ENCODE measurements at regions not wholly inside any gene's neighbourhood (a gene's known extent, or its start where the extent isn't known, plus 50 kb on each side); places are given as distances from the start of the nearest gene placed in this dataset.

DNA sequence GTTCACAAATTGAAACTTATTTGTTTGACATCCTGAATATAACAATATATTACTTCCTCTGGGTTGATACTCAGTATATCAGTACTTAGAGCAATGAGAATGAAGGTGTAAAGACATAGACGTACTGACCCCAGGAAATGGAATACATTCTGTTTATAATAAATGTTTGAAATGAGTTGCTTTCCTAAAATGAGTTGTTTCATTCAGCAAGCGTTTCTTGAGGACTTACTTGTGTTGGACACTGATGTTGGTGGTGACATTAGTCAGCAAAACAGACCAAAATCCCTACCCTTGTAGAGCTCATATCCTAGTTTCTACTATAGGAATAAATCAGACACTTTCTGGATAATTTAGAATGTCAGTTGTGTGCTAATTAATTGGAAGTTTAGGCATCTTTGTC is 184.3 kb downstream of the ZDHHC21 start:
- H3K4me1 ChIP-seq, result no peaks in the 10 kb centered on the region
- no peak overlapping the region for H3K27ac ChIP-seq
- DNase-seq (no peak), ATAC-seq (no peak)
- no peaks in the 10 kb centered on the region for H3K9me3 ChIP-seq
- in situ Hi-C loops (cut with MboI; ENCODE audit: low sequenced_read_pairs in 4 of 4) (no loop called here), intact Hi-C loops (cut with DNase I; ENCODE audit: low total_unique reads) (no loop called here)
- H3K4me3 ChIP-seq, result no peak overlapping the region
- H3K27me3 ChIP-seq, result peaks cover 0 to 3% (median 0%) of the 10 kb centered on the region in 3 donors
- H3K36me3 ChIP-seq, result no peaks in the 10 kb centered on the region
- no peak for TF ChIP-seq POLR2A (IDR thresholded peaks at IDR 0.05)
- TF ChIP-seq, protein P1, sequence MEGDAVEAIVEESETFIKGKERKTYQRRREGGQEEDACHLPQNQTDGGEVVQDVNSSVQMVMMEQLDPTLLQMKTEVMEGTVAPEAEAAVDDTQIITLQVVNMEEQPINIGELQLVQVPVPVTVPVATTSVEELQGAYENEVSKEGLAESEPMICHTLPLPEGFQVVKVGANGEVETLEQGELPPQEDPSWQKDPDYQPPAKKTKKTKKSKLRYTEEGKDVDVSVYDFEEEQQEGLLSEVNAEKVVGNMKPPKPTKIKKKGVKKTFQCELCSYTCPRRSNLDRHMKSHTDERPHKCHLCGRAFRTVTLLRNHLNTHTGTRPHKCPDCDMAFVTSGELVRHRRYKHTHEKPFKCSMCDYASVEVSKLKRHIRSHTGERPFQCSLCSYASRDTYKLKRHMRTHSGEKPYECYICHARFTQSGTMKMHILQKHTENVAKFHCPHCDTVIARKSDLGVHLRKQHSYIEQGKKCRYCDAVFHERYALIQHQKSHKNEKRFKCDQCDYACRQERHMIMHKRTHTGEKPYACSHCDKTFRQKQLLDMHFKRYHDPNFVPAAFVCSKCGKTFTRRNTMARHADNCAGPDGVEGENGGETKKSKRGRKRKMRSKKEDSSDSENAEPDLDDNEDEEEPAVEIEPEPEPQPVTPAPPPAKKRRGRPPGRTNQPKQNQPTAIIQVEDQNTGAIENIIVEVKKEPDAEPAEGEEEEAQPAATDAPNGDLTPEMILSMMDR (IDR thresholded peaks at IDR 0.05 in 4 of 5, conservative IDR thresholded peaks at IDR 0.05 in 1 of 5), result no peak

DNA sequence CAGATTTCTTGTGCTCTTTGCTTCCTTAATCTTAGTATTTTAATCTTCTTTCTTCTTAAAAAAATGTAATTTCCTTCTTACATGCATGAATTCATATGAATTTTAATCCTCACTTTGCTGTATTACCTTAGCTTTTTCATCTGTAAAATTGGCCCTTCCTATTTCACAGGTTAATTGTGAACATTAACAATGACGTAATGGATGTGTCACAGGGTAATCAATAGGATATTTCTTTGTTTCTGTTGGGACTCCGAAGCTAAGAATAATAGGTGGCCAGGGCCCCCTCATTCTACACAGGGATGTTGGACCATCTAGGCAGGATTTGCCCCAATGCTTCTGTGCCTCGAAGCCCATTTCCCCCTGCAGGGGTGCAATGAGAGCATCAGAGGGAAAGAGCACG is 187.4 kb upstream of the NFIB start:
- TF ChIP-seq, protein P1 (IDR thresholded peaks at IDR 0.05 in 4 of 5, conservative IDR thresholded peaks at IDR 0.05 in 1 of 5), result no peak
- TF ChIP-seq POLR2A (IDR thresholded peaks at IDR 0.05), result no peak
- no peaks in the 10 kb centered on the region for H3K36me3 ChIP-seq
- H3K9me3 ChIP-seq, result no peaks in the 10 kb centered on the region
- in situ Hi-C loops (cut with MboI; ENCODE audit: low sequenced_read_pairs in 4 of 4), result no loop called here
- ATAC-seq, result no peak
- H3K4me1 ChIP-seq, result no peaks in the 10 kb centered on the region
- H3K4me3 ChIP-seq, result no peak overlapping the region
- DNase-seq, result no peak
- peaks cover 0 to under 1% (median 0%) of the 10 kb centered on the region in 3 donors for H3K27me3 ChIP-seq
- no peak overlapping the region for H3K27ac ChIP-seq
- intact Hi-C loops (cut with DNase I; ENCODE audit: low total_unique reads), result no loop called here

DNA sequence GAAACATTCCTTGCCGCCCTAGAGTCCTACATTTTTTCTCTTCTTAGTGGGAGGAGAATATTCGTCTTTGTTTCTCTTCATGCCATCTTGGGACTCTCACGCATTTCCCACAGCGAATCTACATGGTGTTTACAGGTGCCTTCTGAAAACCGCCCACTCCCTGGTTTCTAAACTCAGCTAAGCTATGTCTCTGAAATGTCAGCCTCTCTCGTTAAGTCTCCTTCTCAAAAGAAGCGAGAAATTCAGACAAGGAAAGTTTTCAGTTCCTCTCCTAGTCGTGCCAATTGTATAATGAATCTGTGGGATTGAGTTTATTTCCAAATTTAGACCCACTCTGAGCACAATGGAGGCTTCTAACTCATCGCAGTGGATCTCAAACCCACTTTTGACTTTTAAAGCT is 186.8 kb upstream of the NFIB start:
- H3K4me3 ChIP-seq, result no peak overlapping the region
- ATAC-seq, result no peak
- H3K27me3 ChIP-seq, result no peaks in the 10 kb centered on the region
- no peak for DNase-seq
- H3K9me3 ChIP-seq, result no peaks in the 10 kb centered on the region
- H3K36me3 ChIP-seq, result no peaks in the 10 kb centered on the region
- intact Hi-C loops (cut with DNase I; ENCODE audit: low total_unique reads) (no loop called here), in situ Hi-C loops (cut with MboI; ENCODE audit: low sequenced_read_pairs in 4 of 4) (no loop called here)
- no peak for TF ChIP-seq POLR2A (IDR thresholded peaks at IDR 0.05)
- TF ChIP-seq, protein P1 (IDR thresholded peaks at IDR 0.05 in 4 of 5, conservative IDR thresholded peaks at IDR 0.05 in 1 of 5), result no peak
- H3K27ac ChIP-seq, result no peak overlapping the region
- no peaks in the 10 kb centered on the region for H3K4me1 ChIP-seq

DNA sequence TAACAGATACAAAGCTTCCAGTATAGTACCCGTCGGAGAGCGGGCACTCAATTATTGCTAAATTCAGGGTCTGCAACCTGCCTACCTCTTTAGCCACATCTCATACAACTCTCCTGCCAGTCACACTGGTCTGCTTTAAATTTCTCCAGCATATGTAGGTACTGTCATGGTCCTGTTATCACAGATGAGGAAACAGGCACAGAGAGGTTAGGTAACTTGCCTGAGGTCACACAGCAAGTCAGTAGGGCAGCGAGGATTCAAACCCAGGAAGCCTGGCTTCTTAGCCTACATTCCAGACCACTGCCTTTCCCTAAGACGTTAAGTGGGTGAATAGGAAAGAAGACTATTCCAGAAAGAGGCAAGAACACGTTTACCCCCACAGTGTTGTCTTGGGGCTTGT is 186.0 kb upstream of the NFIB start:
- no peak overlapping the region for H3K4me3 ChIP-seq
- intact Hi-C loops (cut with DNase I; ENCODE audit: low total_unique reads) (no loop called here), in situ Hi-C loops (cut with MboI; ENCODE audit: low sequenced_read_pairs in 4 of 4) (no loop called here)
- no peaks in the 10 kb centered on the region for H3K36me3 ChIP-seq
- no peaks in the 10 kb centered on the region for H3K4me1 ChIP-seq
- no peak overlapping the region for H3K27ac ChIP-seq
- TF ChIP-seq POLR2A (IDR thresholded peaks at IDR 0.05), result no peak
- TF ChIP-seq, protein P1 (IDR thresholded peaks at IDR 0.05 in 4 of 5, conservative IDR thresholded peaks at IDR 0.05 in 1 of 5), result no peak
- no peak for DNase-seq
- H3K27me3 ChIP-seq, result no peaks in the 10 kb centered on the region
- no peak for ATAC-seq
- no peaks in the 10 kb centered on the region for H3K9me3 ChIP-seq

DNA sequence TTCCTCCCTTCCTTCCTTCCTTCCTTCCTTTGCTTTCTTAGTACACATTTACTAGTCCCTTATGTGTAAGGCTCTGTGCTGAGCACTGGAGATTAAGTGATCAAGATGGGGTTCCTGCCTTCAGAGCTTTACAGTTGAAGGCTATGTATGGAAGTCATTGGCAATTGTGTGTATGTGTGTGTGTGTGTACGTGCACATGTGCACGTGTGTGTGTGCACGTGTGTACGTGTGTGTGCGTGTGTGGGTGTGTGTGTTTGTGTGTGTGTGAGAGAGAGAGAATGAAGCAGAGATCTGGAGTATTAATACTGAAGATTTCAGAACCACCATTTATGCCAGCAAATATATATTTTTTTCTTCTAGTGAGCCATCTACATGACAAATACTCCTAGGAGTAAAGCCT is 184.9 kb upstream of the NFIB start:
- in situ Hi-C loops (cut with MboI; ENCODE audit: low sequenced_read_pairs in 4 of 4), result no loop called here
- H3K4me3 ChIP-seq, result no peak overlapping the region
- H3K4me1 ChIP-seq, result no peaks in the 10 kb centered on the region
- DNase-seq (no peak), ATAC-seq (no peak)
- no peaks in the 10 kb centered on the region for H3K9me3 ChIP-seq
- no peak for TF ChIP-seq POLR2A (IDR thresholded peaks at IDR 0.05)
- TF ChIP-seq, protein P1 (IDR thresholded peaks at IDR 0.05 in 4 of 5, conservative IDR thresholded peaks at IDR 0.05 in 1 of 5), result no peak
- intact Hi-C loops (cut with DNase I; ENCODE audit: low total_unique reads), result no loop called here
- no peaks in the 10 kb centered on the region for H3K27me3 ChIP-seq
- no peaks in the 10 kb centered on the region for H3K36me3 ChIP-seq
- no peak overlapping the region for H3K27ac ChIP-seq

Data from gastrocnemius medialis (tissue), 4 donors.